ENCODE measurements at regions not wholly inside any gene's neighbourhood (a gene's known extent, or its start where the extent isn't known, plus 50 kb on each side); places are given as distances from the start of the nearest gene placed in this dataset.

DNA sequence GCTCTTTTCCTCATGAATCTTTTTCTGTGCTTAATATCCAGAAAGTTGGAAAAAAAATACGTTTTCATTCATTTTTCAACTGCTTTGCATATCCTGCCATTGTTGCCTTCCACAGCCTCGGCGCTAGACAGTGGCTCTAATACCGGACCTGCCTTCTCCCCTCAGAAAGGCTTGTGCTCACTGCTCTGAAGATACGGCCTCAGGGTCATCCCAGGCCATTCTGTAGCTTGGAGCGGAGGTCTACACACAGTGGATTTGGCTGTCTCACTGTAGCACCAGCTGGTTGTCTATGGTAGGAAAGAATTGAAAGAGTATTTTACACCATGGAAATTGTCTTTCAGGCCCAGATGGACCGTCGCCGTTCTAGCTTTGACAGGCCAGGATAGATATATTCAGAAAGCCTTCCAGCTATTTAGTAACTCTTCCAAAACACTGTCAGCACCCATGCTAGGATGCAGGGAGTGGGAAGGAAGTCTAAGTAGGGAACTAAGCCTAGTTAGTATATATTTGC is 242.0 kb downstream of the TMEM182 start:
- intact Hi-C loops (cut with micrococcal nuclease; ENCODE audit: unreplicated experiment) (no loop called here), in situ Hi-C loops (cut with HindIII; ENCODE audit: extremely low pct_ligation_motif_present, low pct_unique_long_range_greater_than_20kb) (no loop called here)
- H3K27ac ChIP-seq (ENCODE audit: extremely low read length, insufficient read depth, low read length): no peak overlapping the region
- no peak overlapping the region for H3K4me2 ChIP-seq (ENCODE audit: low read depth, low read length)
- no peaks in the 10 kb centered on the region for H4K20me1 ChIP-seq (ENCODE audit: insufficient read depth, low read length)
- POLR2A ChIA-PET: no interaction called here
- H3K4me1 ChIP-seq (ENCODE audit: insufficient read depth, low read length): no peaks in the 10 kb centered on the region
- no peaks in the 10 kb centered on the region for H3K79me2 ChIP-seq (ENCODE audit: insufficient read depth, low read length)
- no peak overlapping the region for H3K9ac ChIP-seq (ENCODE audit: insufficient read depth, low read depth, low read length)
- no peak for DNase-seq (ENCODE audit: low spot score)
- no peak overlapping the region for H2AFZ ChIP-seq (ENCODE audit: low read length)
- H3K4me3 ChIP-seq (replicated peaks in 1 of 3; ENCODE audit: insufficient read depth in 1 of 3, low read depth in 2 of 3, low read length in 3 of 3): no peak overlapping the region
- WGBS (ENCODE audit: low lambda C conversion rate): 6% methylated on average over 9 of the region's 9 CpGs
- no peak for ATAC-seq
- no peak for FAIRE-seq
- 0 out of 5 replicates have a peak, but pooled peaks cover 0 to 4% of the 10 kb centered on the region in 2 experiments for H3K27me3 ChIP-seq (ENCODE audit: control insufficient read depth in 1 of 2, insufficient read depth in 2 of 2, low read length in 2 of 2)
- no TSS peak for BruUV-seq (replicated peaks)
- CTCF ChIA-PET (ENCODE audit: low intra/inter-chr PET ratio, low total read pairs): no interaction called here
- H3K9me3 ChIP-seq (ENCODE audit: low read length): no peaks in the 10 kb centered on the region
- H3K36me3 ChIP-seq (replicated peaks in 1 of 2; ENCODE audit: control insufficient read depth in 1 of 2, insufficient read depth in 2 of 2, low read length in 2 of 2): no peaks in the 10 kb centered on the region
- no peak for TF ChIP-seq GTF3A (CRISPR knock-in tag; conservative IDR thresholded peaks at IDR 0.05)
- no peak for TF ChIP-seq HMG20B (CRISPR knock-in tag; conservative IDR thresholded peaks at IDR 0.05)
- TF ChIP-seq ZNF30 (CRISPR knock-in tag; IDR thresholded peaks at IDR 0.05): no peak
- no peak for TF ChIP-seq ZMYM3 (CRISPR knock-in tag; IDR thresholded peaks at IDR 0.05)
- no peak for TF ChIP-seq ZBTB7B (CRISPR knock-in tag; IDR thresholded peaks at IDR 0.05)
- TF ChIP-seq NFIB (CRISPR knock-in tag; IDR thresholded peaks at IDR 0.05; ENCODE audit: borderline replicate concordance): no peak

DNA sequence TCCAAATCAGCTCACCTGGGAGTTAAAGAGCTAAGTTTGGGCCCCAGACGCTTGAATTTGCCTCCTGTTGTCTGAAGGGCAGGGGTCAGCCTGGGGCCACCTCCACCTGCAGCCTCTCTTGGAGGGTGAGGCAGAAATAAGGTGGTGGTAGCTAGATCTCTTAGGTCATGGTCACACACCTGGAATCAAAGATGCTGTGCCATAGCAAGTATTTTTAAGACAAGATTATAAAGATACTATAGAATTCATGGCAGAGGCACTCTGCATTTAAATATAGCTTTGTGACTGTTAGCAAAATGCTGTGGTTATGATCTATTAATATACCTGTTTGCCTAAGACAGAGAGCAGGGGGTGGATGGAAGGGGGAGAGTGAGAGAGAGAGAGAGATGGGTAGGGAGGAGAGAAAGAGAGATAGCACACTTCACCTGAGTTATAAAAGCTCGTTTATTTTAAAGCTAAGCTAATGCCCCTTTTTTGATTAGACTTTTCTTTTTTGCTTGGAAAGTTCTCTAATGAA is 242.7 kb downstream of the TMEM182 start:
- POLR2A ChIA-PET: no interaction called here
- no peak for DNase-seq (ENCODE audit: low spot score)
- no peak for ATAC-seq
- CTCF ChIA-PET (ENCODE audit: low intra/inter-chr PET ratio, low total read pairs): no interaction called here
- no peak overlapping the region for H3K4me3 ChIP-seq (replicated peaks in 1 of 3; ENCODE audit: insufficient read depth in 1 of 3, low read depth in 2 of 3, low read length in 3 of 3)
- no peak for FAIRE-seq
- no peaks in the 10 kb centered on the region for H3K4me1 ChIP-seq (ENCODE audit: insufficient read depth, low read length)
- H3K36me3 ChIP-seq (replicated peaks in 1 of 2; ENCODE audit: control insufficient read depth in 1 of 2, insufficient read depth in 2 of 2, low read length in 2 of 2): no peaks in the 10 kb centered on the region
- no peak overlapping the region for H2AFZ ChIP-seq (ENCODE audit: low read length)
- no TSS peak for BruUV-seq (replicated peaks)
- WGBS (ENCODE audit: low lambda C conversion rate): 5% methylated on average over 2 of the region's 2 CpGs
- no peaks in the 10 kb centered on the region for H4K20me1 ChIP-seq (ENCODE audit: insufficient read depth, low read length)
- H3K9ac ChIP-seq (ENCODE audit: insufficient read depth, low read depth, low read length): no peak overlapping the region
- H3K79me2 ChIP-seq (ENCODE audit: insufficient read depth, low read length): no peaks in the 10 kb centered on the region
- H3K9me3 ChIP-seq (ENCODE audit: low read length): no peaks in the 10 kb centered on the region
- intact Hi-C loops (cut with micrococcal nuclease; ENCODE audit: unreplicated experiment): no loop called here
- 0 out of 5 replicates have a peak, but pooled peaks cover 0 to 6% of the 10 kb centered on the region in 2 experiments for H3K27me3 ChIP-seq (ENCODE audit: control insufficient read depth in 1 of 2, insufficient read depth in 2 of 2, low read length in 2 of 2)
- H3K4me2 ChIP-seq (ENCODE audit: low read depth, low read length): no peak overlapping the region
- in situ Hi-C loops (cut with HindIII; ENCODE audit: extremely low pct_ligation_motif_present, low pct_unique_long_range_greater_than_20kb): no loop called here
- H3K27ac ChIP-seq (ENCODE audit: extremely low read length, insufficient read depth, low read length): no peak overlapping the region
- TF ChIP-seq, protein P1, sequence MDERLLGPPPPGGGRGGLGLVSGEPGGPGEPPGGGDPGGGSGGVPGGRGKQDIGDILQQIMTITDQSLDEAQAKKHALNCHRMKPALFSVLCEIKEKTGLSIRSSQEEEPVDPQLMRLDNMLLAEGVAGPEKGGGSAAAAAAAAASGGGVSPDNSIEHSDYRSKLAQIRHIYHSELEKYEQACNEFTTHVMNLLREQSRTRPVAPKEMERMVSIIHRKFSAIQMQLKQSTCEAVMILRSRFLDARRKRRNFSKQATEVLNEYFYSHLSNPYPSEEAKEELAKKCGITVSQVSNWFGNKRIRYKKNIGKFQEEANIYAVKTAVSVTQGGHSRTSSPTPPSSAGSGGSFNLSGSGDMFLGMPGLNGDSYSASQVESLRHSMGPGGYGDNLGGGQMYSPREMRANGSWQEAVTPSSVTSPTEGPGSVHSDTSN (CRISPR knock-in tag; IDR thresholded peaks at IDR 0.05): no peak
- TF ChIP-seq ZFP62 (CRISPR knock-in tag; IDR thresholded peaks at IDR 0.05) (no peak), ZNF781 (CRISPR knock-in tag; IDR thresholded peaks at IDR 0.05; ENCODE audit: borderline replicate concordance, not compliant biosample characterization) (no peak), ZNF816 (CRISPR knock-in tag; IDR thresholded peaks at IDR 0.05; ENCODE audit: borderline replicate concordance) (no peak), RNF2 (conservative IDR thresholded peaks at IDR 0.05; ENCODE audit: low read depth) (no peak), ZNF570 (CRISPR knock-in tag; IDR thresholded peaks at IDR 0.05; ENCODE audit: borderline replicate concordance) (no peak), KMT2B (CRISPR knock-in tag; IDR thresholded peaks at IDR 0.05) (no peak)
- TF ChIP-seq, protein P2, sequence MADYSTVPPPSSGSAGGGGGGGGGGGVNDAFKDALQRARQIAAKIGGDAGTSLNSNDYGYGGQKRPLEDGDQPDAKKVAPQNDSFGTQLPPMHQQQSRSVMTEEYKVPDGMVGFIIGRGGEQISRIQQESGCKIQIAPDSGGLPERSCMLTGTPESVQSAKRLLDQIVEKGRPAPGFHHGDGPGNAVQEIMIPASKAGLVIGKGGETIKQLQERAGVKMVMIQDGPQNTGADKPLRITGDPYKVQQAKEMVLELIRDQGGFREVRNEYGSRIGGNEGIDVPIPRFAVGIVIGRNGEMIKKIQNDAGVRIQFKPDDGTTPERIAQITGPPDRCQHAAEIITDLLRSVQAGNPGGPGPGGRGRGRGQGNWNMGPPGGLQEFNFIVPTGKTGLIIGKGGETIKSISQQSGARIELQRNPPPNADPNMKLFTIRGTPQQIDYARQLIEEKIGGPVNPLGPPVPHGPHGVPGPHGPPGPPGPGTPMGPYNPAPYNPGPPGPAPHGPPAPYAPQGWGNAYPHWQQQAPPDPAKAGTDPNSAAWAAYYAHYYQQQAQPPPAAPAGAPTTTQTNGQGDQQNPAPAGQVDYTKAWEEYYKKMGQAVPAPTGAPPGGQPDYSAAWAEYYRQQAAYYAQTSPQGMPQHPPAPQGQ (CRISPR knock-in tag; IDR thresholded peaks at IDR 0.05; ENCODE audit: borderline replicate concordance): no peak
- TF ChIP-seq, protein P3, sequence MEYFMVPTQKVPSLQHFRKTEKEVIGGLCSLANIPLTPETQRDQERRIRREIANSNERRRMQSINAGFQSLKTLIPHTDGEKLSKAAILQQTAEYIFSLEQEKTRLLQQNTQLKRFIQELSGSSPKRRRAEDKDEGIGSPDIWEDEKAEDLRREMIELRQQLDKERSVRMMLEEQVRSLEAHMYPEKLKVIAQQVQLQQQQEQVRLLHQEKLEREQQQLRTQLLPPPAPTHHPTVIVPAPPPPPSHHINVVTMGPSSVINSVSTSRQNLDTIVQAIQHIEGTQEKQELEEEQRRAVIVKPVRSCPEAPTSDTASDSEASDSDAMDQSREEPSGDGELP (IDR thresholded peaks at IDR 0.05; ENCODE audit: borderline replicate concordance, low read depth): no peak
- TF ChIP-seq, protein P4, sequence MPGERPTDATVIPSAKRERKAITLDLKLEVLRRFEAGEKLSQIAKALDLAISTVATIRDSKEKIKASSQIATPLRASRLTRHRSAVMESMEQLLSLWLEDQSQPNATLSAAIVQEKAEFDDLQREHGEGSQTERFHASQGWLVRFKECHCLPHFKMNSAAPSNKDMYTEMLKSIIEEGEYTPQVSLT (CRISPR knock-in tag; IDR thresholded peaks at IDR 0.05; ENCODE audit: borderline replicate concordance, low read depth): no peak
